IMR-90 (cell line): ENCODE measurements at regions not wholly inside any gene's neighbourhood (a gene's known extent, or its start where the extent isn't known, plus 50 kb on each side); places are given as distances from the start of the nearest gene placed in this dataset.

Source experiments
- ATAC-seq: fragments of 200-7000 bp; cut with Tn5 transposase; 2 replicates; pipeline ENCODE4 v1.9.1; 2020; ENCODE audit warnings: low read depth, mild to moderate bottlenecking, moderate library complexity
- BruUV-seq: library from RNA; stranded (reverse); fragments of 400-500 nt; replicated peaks from 2 replicates; lab custom pipeline; 2021; lab: Mats Ljungman, UMichigan
- CTCF ChIA-PET: fragments of 300-600 bp; formaldehyde crosslinking; extraction: SDS; loops from one replicate; lab custom pipeline; 2021; ENCODE audit warnings: antibody characterized with exemption; lab: Yijun Ruan, JAX
- POLR2A ChIA-PET: fragments of 300-600 bp; sonication (Branson Sonifier 250); formaldehyde crosslinking; loops from one replicate; lab custom pipeline; 2022; ENCODE audit warnings: antibody characterized with exemption; ENCODE audit not compliant: unreplicated experiment; lab: Charles Lee
- DNase-seq: peaks from one replicate; pipeline ENCODE4 v3.0.0; 2013
- H2AFZ ChIP-seq: replicated peaks from 2 replicates; pipeline ENCODE3; 2013; ENCODE audit warnings: low read length, mild to moderate bottlenecking; ENCODE audit not compliant: poor library complexity
- H2AK5ac ChIP-seq: 2 replicates; pipeline ENCODE4 v1.6.1; 2013; ENCODE audit warnings: low read depth, low read length, inconsistent platforms
- H2AK9ac ChIP-seq: replicated peaks from 2 replicates; pipeline ENCODE3; 2013; ENCODE audit warnings: mild to moderate bottlenecking, low read depth, low read length, moderate library complexity; ENCODE audit not compliant: poor library complexity
- H2BK120ac ChIP-seq: 2 replicates; pipeline ENCODE4 v1.6.1; 2013; ENCODE audit warnings: low read depth, low read length, inconsistent platforms
- H2BK15ac ChIP-seq: 3 replicates; pipeline ENCODE4 v1.6.1; 2013; ENCODE audit warnings: low read depth, low read length, inconsistent platforms
- H2BK20ac ChIP-seq: 2 replicates; pipeline ENCODE4 v1.6.1; 2013; ENCODE audit warnings: low read depth, mild to moderate bottlenecking, inconsistent platforms, low read length, moderate library complexity
- H2BK5ac ChIP-seq: 2 replicates; pipeline ENCODE4 v1.6.1; 2013; ENCODE audit warnings: mild to moderate bottlenecking, low read depth, low read length, inconsistent platforms; ENCODE audit not compliant: poor library complexity, severe bottlenecking
- H3K14ac ChIP-seq: replicated peaks from 2 replicates; pipeline ENCODE4 v1.6.1; 2013; ENCODE audit warnings: low read depth, low read length, inconsistent platforms
- H3K18ac ChIP-seq: 2 replicates; pipeline ENCODE4 v1.6.1; 2013; ENCODE audit warnings: low read depth, low read length, control low read depth
- H3K23ac ChIP-seq: 2 replicates; pipeline ENCODE4 v1.6.1; 2013; ENCODE audit warnings: low read depth, low read length, inconsistent platforms
- H3K27ac ChIP-seq: 2 replicates; pipeline ENCODE4 v1.5.1; 2013; ENCODE audit warnings: mild to moderate bottlenecking, control low read depth, low read length; ENCODE audit not compliant: insufficient read depth
- H3K27me3 ChIP-seq: 2 replicates; pipeline ENCODE4 v1.6.1; 2013; ENCODE audit warnings: low read length; ENCODE audit not compliant: control insufficient read depth, insufficient read depth
- H3K36me3 ChIP-seq: 2 replicates; pipeline ENCODE4 v1.6.1; 2013; ENCODE audit warnings: low read length, mixed read lengths; ENCODE audit not compliant: control insufficient read depth, insufficient read depth
- H3K4ac ChIP-seq: 2 replicates; pipeline ENCODE4 v1.6.1; 2013; ENCODE audit warnings: low read depth, low read length, inconsistent platforms
- H3K4me1 ChIP-seq: 2 replicates; pipeline ENCODE4 v1.6.1; 2013; ENCODE audit warnings: low read length, mixed read lengths; ENCODE audit not compliant: control insufficient read depth, insufficient read depth
- H3K4me2 ChIP-seq: 2 replicates; pipeline ENCODE4 v1.6.1; 2013; ENCODE audit warnings: low read depth, mild to moderate bottlenecking, control low read depth, low read length, moderate library complexity
- H3K4me3 ChIP-seq: 2 replicates; pipeline ENCODE4 v1.5.1; 2013; ENCODE audit warnings: low read depth, mild to moderate bottlenecking, control low read depth, low read length, moderate library complexity; ENCODE audit not compliant: insufficient read depth
- H3K56ac ChIP-seq: 2 replicates; pipeline ENCODE4 v1.6.1; 2013; ENCODE audit warnings: low read length, inconsistent platforms; ENCODE audit not compliant: insufficient read depth; ENCODE audit errors: extremely low read depth
- H3K79me1 ChIP-seq, 2 experiments: 2 replicates each; pipeline ENCODE4 v1.6.1; 2013; ENCODE audit warnings: low read length in 2 of 2, inconsistent platforms in 1 of 2, low read depth in 1 of 2
- H3K9ac ChIP-seq: 2 replicates; pipeline ENCODE4 v1.6.1; 2013; ENCODE audit warnings: low read depth, low read length, control low read depth
- H3K9me1 ChIP-seq: 2 replicates; pipeline ENCODE4 v1.6.1; 2013; ENCODE audit warnings: low read length, inconsistent platforms; ENCODE audit not compliant: insufficient read depth
- H3K9me3 ChIP-seq: 2 replicates; pipeline ENCODE4 v1.6.1; 2013; ENCODE audit warnings: low read length; ENCODE audit not compliant: control insufficient read depth, insufficient read depth
- H4K20me1 ChIP-seq: 2 replicates; pipeline ENCODE4 v1.6.1; 2013; ENCODE audit warnings: low read length, inconsistent platforms; ENCODE audit not compliant: insufficient read depth
- H4K5ac ChIP-seq: 2 replicates; pipeline ENCODE4 v1.6.1; 2013; ENCODE audit warnings: mild to moderate bottlenecking, low read depth, low read length, control low read depth
- H4K8ac ChIP-seq, 2 experiments: 2 replicates each; pipeline ENCODE4 v1.6.1; 2013; ENCODE audit warnings: low read depth in 2 of 2, low read length in 2 of 2, control low read depth in 1 of 2, inconsistent platforms in 1 of 2
- H4K91ac ChIP-seq: 2 replicates; pipeline ENCODE4 v1.6.1; 2013; ENCODE audit warnings: low read depth, low read length, inconsistent platforms; ENCODE audit not compliant: insufficient read depth
- BHLHE40 ChIP-seq: fragments of 150-350 bp; IDR thresholded peaks from 2 replicates; pipeline ENCODE4 v1.6.1; 2016; ENCODE audit warnings: mild to moderate bottlenecking, low read depth, low read length
- CEBPB ChIP-seq: IDR thresholded peaks from 2 replicates; pipeline ENCODE4 v1.6.1; 2012; ENCODE audit warnings: low read depth, low read length, improper control_type of control experiment
- CHD1 ChIP-seq: IDR thresholded peaks from 2 replicates; pipeline ENCODE4 v1.6.1; 2012; ENCODE audit warnings: low read depth, low read length, improper control_type of control experiment
- FOS ChIP-seq: fragments of 150-350 bp; IDR thresholded peaks from 2 replicates; pipeline ENCODE4 v1.6.1; 2016; ENCODE audit warnings: low read depth, low read length
- MAFK ChIP-seq: IDR thresholded peaks from 2 replicates; pipeline ENCODE4 v1.6.1; 2012; ENCODE audit warnings: low read depth, low read length, improper control_type of control experiment
- MAZ ChIP-seq: IDR thresholded peaks from 2 replicates; pipeline ENCODE4 v1.6.1; 2012; ENCODE audit warnings: low read depth, mild to moderate bottlenecking, low read length, improper control_type of control experiment, moderate library complexity, borderline replicate concordance
- MXI1 ChIP-seq: IDR thresholded peaks from 2 replicates; pipeline ENCODE4 v1.6.1; 2012; ENCODE audit warnings: low read depth, mild to moderate bottlenecking, low read length, moderate library complexity, borderline replicate concordance
- NFE2L2 ChIP-seq: fragments of 150-350 bp; IDR thresholded peaks from 2 replicates; pipeline ENCODE4 v1.6.1; 2016; ENCODE audit warnings: low read depth, mild to moderate bottlenecking, low read length
- POLR2A ChIP-seq: IDR thresholded peaks from 2 replicates; pipeline ENCODE4 v1.6.1; 2012; ENCODE audit warnings: mild to moderate bottlenecking, low read depth, low read length
- RAD21 ChIP-seq: IDR thresholded peaks from 2 replicates; pipeline ENCODE4 v1.6.1; 2012; ENCODE audit warnings: low read length, improper control_type of control experiment
- RCOR1 ChIP-seq: IDR thresholded peaks from 2 replicates; pipeline ENCODE4 v1.6.1; 2012; ENCODE audit warnings: mild to moderate bottlenecking, low read length, improper control_type of control experiment; ENCODE audit not compliant: insufficient replicate concordance
- RFX5 ChIP-seq: IDR thresholded peaks from 2 replicates; pipeline ENCODE4 v1.8.0; 2012; ENCODE audit warnings: low read depth, mild to moderate bottlenecking, low read length, moderate library complexity
- SMC3 ChIP-seq: fragments of 150-350 bp; IDR thresholded peaks from 2 replicates; pipeline ENCODE4 v1.6.1; 2016; ENCODE audit warnings: low read depth, mild to moderate bottlenecking, antibody characterized with exemption, low read length, moderate library complexity
- USF2 ChIP-seq: fragments of 150-350 bp; IDR thresholded peaks from 2 replicates; pipeline ENCODE4 v1.6.1; 2017; ENCODE audit warnings: mild to moderate bottlenecking, antibody characterized with exemption, low read length, low read depth
- WGBS, 2 experiments: methylation state at CpG; one replicate each; pipeline versions ENCODE4 v1.1.5 to v1.1.7; 2013; ENCODE audit warnings: missing lambda C conversion rate in 2 of 2; ENCODE audit not compliant: insufficient read length in 1 of 2; ENCODE audit errors: extremely low coverage in 2 of 2; 5-methylcytosine and 5-hydroxymethylcytosine counted together
- dilution Hi-C: fragments of 300-500 bp; cut with HindIII; formaldehyde crosslinking; loops from one replicate; pipeline ENCODE4 v1.14.3; 2018; ENCODE audit warnings: low sequenced_read_pairs; ENCODE audit not compliant: unreplicated experiment
- in situ Hi-C: fragments of 300-500 bp; cut with MboI; formaldehyde crosslinking; loops from 3 replicates; pipeline ENCODE4 v1.14.3; 2019; ENCODE audit warnings: low sequenced_read_pairs, inconsistent platforms, mixed read lengths
- intact Hi-C: fragments of 100-400 bp; cut with micrococcal nuclease; formaldehyde crosslinking; loops from 2 replicates; pipeline ENCODE4 v1.10.0; 2022
- TF ChIP-seq, protein P1 (sequence below): fragments of 150-350 bp; IDR thresholded peaks from 2 replicates; pipeline ENCODE4 v1.6.1; 2016; ENCODE audit warnings: low read depth, mild to moderate bottlenecking, low read length, moderate library complexity, borderline replicate concordance
- TF ChIP-seq, protein P2 (sequence below): conservative IDR thresholded peaks from 2 replicates; pipeline ENCODE4 v1.5.1; 2012; ENCODE audit warnings: mild to moderate bottlenecking, low read depth, low read length, improper control_type of control experiment

GRCh38 chr19:30634131-30634830 lies 262.1 kb downstream of the ZNF536 start:
- Histone ChIP-seq H3K9ac (no peak overlapping the region), H2AK5ac (no peak overlapping the region), H3K18ac (no peak overlapping the region), H2BK5ac (no peak overlapping the region), H3K23ac (no peak overlapping the region), H4K20me1 (no peaks in the 10 kb centered on the region), H3K9me1 (no peaks in the 10 kb centered on the region), H3K27ac (no peak overlapping the region), H4K8ac (no peak overlapping the region), H2BK120ac (no peak overlapping the region), H3K4me1 (no peaks in the 10 kb centered on the region), H2AFZ (no peak overlapping the region), H3K56ac (no peak overlapping the region), H3K4me2 (no peak overlapping the region), H2AK9ac (no peak overlapping the region), H3K4ac (no peak overlapping the region), H3K36me3 (no peaks in the 10 kb centered on the region), H3K79me1 (no peaks in the 10 kb centered on the region), H3K9me3 (peaks cover 24% of the 10 kb centered on the region), H4K91ac (no peak overlapping the region), H3K4me3 (no peak overlapping the region), H4K5ac (no peak overlapping the region), H3K27me3 (no peaks in the 10 kb centered on the region), H2BK20ac (no peak overlapping the region), H3K14ac (no peak overlapping the region), H2BK15ac (no peak overlapping the region)
- no TSS peak for BruUV-seq
- 80% methylated on average over 2 of the region's 19 CpGs; no CpG with 5 or more reads in 1 of the 2 experiments for WGBS, 2 experiments
- ChIA-PET CTCF (no interaction called here), POLR2A (no interaction called here)
- intact Hi-C loops (no loop called here), in situ Hi-C loops (loop anchor here (25.0 kb wide), 1 partner anchor 747 kb away; no protein-coding TSS in a partner anchor), dilution Hi-C loops (no loop called here)
- TF ChIP-seq MAFK = no peak
- TF ChIP-seq, protein P1, sequence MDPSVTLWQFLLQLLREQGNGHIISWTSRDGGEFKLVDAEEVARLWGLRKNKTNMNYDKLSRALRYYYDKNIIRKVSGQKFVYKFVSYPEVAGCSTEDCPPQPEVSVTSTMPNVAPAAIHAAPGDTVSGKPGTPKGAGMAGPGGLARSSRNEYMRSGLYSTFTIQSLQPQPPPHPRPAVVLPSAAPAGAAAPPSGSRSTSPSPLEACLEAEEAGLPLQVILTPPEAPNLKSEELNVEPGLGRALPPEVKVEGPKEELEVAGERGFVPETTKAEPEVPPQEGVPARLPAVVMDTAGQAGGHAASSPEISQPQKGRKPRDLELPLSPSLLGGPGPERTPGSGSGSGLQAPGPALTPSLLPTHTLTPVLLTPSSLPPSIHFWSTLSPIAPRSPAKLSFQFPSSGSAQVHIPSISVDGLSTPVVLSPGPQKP = no peak
- TF ChIP-seq SMC3 = no peak
- no peak for TF ChIP-seq NFE2L2
- TF ChIP-seq CEBPB = no peak
- TF ChIP-seq, protein P2, sequence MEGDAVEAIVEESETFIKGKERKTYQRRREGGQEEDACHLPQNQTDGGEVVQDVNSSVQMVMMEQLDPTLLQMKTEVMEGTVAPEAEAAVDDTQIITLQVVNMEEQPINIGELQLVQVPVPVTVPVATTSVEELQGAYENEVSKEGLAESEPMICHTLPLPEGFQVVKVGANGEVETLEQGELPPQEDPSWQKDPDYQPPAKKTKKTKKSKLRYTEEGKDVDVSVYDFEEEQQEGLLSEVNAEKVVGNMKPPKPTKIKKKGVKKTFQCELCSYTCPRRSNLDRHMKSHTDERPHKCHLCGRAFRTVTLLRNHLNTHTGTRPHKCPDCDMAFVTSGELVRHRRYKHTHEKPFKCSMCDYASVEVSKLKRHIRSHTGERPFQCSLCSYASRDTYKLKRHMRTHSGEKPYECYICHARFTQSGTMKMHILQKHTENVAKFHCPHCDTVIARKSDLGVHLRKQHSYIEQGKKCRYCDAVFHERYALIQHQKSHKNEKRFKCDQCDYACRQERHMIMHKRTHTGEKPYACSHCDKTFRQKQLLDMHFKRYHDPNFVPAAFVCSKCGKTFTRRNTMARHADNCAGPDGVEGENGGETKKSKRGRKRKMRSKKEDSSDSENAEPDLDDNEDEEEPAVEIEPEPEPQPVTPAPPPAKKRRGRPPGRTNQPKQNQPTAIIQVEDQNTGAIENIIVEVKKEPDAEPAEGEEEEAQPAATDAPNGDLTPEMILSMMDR = no peak
- TF ChIP-seq USF2 = no peak
- TF ChIP-seq CHD1 = no peak
- TF ChIP-seq RAD21 = no peak
- TF ChIP-seq MXI1 = no peak
- no peak for TF ChIP-seq FOS
- no peak for TF ChIP-seq RFX5
- TF ChIP-seq BHLHE40 = no peak
- no peak for TF ChIP-seq RCOR1
- TF ChIP-seq POLR2A = no peak
- TF ChIP-seq MAZ = no peak
- ATAC-seq = no peak
- DNase-seq = no peak
